ENCODE measurements at regions not wholly inside any gene's neighbourhood (a gene's known extent, or its start where the extent isn't known, plus 50 kb on each side); places are given as distances from the start of the nearest gene placed in this dataset.
A peak's percentile ranks its signal among the peaks of the same experiment; 100 is the strongest.

GRCh38 chr2:217086718-217087117 lies 226.9 kb upstream of the TNP1 start:
- DNase-seq (ENCODE audit: low spot score): peak; percentile 42

- DNase-seq (ENCODE audit: low spot score): peak; percentile 40
Observed at GRCh38 chr2:217086038-217086522, 226.2 kb upstream of the TNP1 start.

- no peak for DNase-seq (ENCODE audit: low spot score)
Observed at GRCh38 chr2:217085543-217085942, 225.7 kb upstream of the TNP1 start.

- no peak for DNase-seq (ENCODE audit: low spot score)
Observed at GRCh38 chr2:217081799-217082198, 221.9 kb upstream of the TNP1 start.

GRCh38 chr2:217079165-217079564 lies 219.3 kb upstream of the TNP1 start:
- no peak for DNase-seq (ENCODE audit: low spot score)

- DNase-seq (ENCODE audit: low spot score): peak; percentile 19
Observed at GRCh38 chr2:217077831-217078407, 218.1 kb upstream of the TNP1 start.

- DNase-seq (ENCODE audit: low spot score): no peak
Observed at GRCh38 chr2:217076657-217077232, 216.9 kb upstream of the TNP1 start.

GRCh38 chr2:217076058-217076435 lies 216.2 kb upstream of the TNP1 start:
- DNase-seq (ENCODE audit: low spot score): no peak

- DNase-seq (ENCODE audit: low spot score): no peak
Observed at GRCh38 chr2:217075268-217076057, 215.6 kb upstream of the TNP1 start.

GRCh38 chr2:217074576-217075255 lies 214.9 kb upstream of the TNP1 start:
- no peak for DNase-seq (ENCODE audit: low spot score)

GRCh38 chr2:217071416-217071815 lies 211.6 kb upstream of the TNP1 start:
- DNase-seq (ENCODE audit: low spot score): no peak

GRCh38 chr2:217070611-217071010 lies 210.7 kb upstream of the TNP1 start:
- no peak for DNase-seq (ENCODE audit: low spot score)

GRCh38 chr2:217070043-217070430 lies 210.2 kb upstream of the TNP1 start:
- no peak for DNase-seq (ENCODE audit: low spot score)

- no peak for DNase-seq (ENCODE audit: low spot score)
Observed at GRCh38 chr2:217069263-217070042, 209.6 kb upstream of the TNP1 start.

GRCh38 chr2:217068677-217069250 lies 208.9 kb upstream of the TNP1 start:
- DNase-seq (ENCODE audit: low spot score): no peak

GRCh38 chr2:217067787-217068186 lies 207.9 kb upstream of the TNP1 start:
- no peak for DNase-seq (ENCODE audit: low spot score)

- DNase-seq (ENCODE audit: low spot score): no peak
Observed at GRCh38 chr2:217066510-217067270, 206.8 kb upstream of the TNP1 start.

- DNase-seq (ENCODE audit: low spot score): no peak
Observed at GRCh38 chr2:217065695-217066405, 206.0 kb upstream of the TNP1 start.

GRCh38 chr2:217065012-217065290 lies 205.1 kb upstream of the TNP1 start:
- no peak for DNase-seq (ENCODE audit: low spot score)

GRCh38 chr2:217064234-217065011 lies 204.6 kb upstream of the TNP1 start:
- DNase-seq (ENCODE audit: low spot score): no peak

Data from activated CD4-positive, alpha-beta T cell treated with anti-CD3 and anti-CD28 coated beads, Interleukin-2, Interleukin-4, amounts not matched to agents 100 ng/mL and 50 ng/mL, durations not matched to agents 16 hours and 8 hours (primary cell).